ENCODE measurements at regions not wholly inside any gene's neighbourhood (a gene's known extent, or its start where the extent isn't known, plus 50 kb on each side); places are given as distances from the start of the nearest gene placed in this dataset.

DNA sequence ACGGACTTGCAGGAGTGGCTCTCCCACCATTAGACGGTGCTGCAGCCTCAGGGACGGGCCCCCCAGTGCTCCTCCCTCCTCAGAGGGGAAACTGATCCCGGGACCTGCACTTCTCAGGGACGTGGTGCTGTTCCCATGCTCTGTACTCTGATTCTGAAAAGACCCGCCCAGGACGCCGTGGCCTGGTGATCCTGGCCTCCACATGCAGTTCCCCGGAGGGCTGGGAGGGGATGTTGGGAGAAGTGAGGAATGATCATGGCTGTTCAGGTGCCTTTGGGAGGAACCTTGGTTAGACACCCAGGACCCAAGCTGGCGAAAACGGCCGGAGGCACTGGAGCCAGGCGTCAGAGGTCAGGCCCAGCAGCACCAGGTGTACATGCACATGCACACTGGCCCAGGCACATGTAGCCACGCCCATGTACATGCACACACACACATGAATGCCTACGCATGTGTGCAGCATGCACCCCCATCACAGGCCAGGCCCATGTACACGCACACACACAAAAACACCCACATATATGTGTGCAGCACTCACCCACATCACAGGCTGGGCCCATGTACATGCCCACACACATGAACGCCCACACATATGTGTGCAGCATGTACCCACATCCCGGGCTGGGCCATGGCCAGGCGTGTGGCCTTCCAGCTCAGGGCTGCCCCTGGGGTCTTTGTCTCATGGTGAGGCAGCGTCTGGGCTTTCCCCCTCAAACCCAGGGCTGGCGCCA is 52.6 kb upstream of the DACT2 start:
- H3K4me3 ChIP-seq (IDR thresholded peaks at IDR 0.05; ENCODE audit: insufficient read depth, low read depth, low read length): no peak overlapping the region
- TF ChIP-seq, protein P1, sequence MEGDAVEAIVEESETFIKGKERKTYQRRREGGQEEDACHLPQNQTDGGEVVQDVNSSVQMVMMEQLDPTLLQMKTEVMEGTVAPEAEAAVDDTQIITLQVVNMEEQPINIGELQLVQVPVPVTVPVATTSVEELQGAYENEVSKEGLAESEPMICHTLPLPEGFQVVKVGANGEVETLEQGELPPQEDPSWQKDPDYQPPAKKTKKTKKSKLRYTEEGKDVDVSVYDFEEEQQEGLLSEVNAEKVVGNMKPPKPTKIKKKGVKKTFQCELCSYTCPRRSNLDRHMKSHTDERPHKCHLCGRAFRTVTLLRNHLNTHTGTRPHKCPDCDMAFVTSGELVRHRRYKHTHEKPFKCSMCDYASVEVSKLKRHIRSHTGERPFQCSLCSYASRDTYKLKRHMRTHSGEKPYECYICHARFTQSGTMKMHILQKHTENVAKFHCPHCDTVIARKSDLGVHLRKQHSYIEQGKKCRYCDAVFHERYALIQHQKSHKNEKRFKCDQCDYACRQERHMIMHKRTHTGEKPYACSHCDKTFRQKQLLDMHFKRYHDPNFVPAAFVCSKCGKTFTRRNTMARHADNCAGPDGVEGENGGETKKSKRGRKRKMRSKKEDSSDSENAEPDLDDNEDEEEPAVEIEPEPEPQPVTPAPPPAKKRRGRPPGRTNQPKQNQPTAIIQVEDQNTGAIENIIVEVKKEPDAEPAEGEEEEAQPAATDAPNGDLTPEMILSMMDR (conservative IDR thresholded peaks at IDR 0.05; ENCODE audit: low read depth, low read length): no peak

DNA sequence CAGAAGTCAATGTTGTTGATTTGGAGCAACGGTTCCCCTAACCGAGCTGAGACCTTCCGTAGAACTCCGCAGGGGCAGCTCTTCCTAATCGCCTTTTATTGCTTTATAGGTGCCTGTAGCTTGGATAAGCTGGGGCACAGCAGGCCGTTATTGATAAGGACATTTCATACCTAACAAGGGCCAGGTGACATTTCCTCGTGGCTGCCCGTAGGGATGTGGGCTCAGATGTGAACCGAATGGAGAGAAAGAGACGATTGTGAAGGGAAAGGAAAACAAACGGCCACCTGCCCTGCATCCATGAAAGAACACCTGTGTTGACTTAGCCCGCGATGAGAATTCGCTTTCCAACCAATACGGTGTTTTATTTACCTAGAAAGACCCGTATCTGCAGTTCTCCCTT is 53.3 kb upstream of the DACT2 start:
- TF ChIP-seq, protein P1 (conservative IDR thresholded peaks at IDR 0.05; ENCODE audit: low read depth, low read length): no peak
- Histone ChIP-seq H3K4me1 (ENCODE audit: low read depth, poor library complexity, severe bottlenecking) (no peaks in the 10 kb centered on the region), H3K79me2 (ENCODE audit: insufficient read depth, low read depth) (no peaks in the 10 kb centered on the region), H3K4me2 (no peak overlapping the region), H3K4me3 (IDR thresholded peaks at IDR 0.05; ENCODE audit: insufficient read depth, low read depth, low read length) (no peak overlapping the region), H3K27ac (no peak overlapping the region), H3K9ac (no peak overlapping the region), H3K36me3 (ENCODE audit: insufficient read depth) (no peaks in the 10 kb centered on the region), H3K27me3 (ENCODE audit: insufficient read depth, low read depth) (no peaks in the 10 kb centered on the region), H4K20me1 (ENCODE audit: insufficient read depth) (no peaks in the 10 kb centered on the region), H2AFZ (ENCODE audit: low read depth) (no peak overlapping the region)

More for the DNA sequence above, 52.6 kb upstream of the DACT2 start:
- no peak overlapping the region for H3K4me2 ChIP-seq
- H3K27ac ChIP-seq: no peak overlapping the region
- no peaks in the 10 kb centered on the region for H3K79me2 ChIP-seq (ENCODE audit: insufficient read depth, low read depth)
- H3K27me3 ChIP-seq (ENCODE audit: insufficient read depth, low read depth): no peaks in the 10 kb centered on the region
- H3K9ac ChIP-seq: no peak overlapping the region
- no peaks in the 10 kb centered on the region for H3K4me1 ChIP-seq (ENCODE audit: low read depth, poor library complexity, severe bottlenecking)
- no peak overlapping the region for H2AFZ ChIP-seq (ENCODE audit: low read depth)
- no peaks in the 10 kb centered on the region for H4K20me1 ChIP-seq (ENCODE audit: insufficient read depth)
- no peaks in the 10 kb centered on the region for H3K36me3 ChIP-seq (ENCODE audit: insufficient read depth)

DNA sequence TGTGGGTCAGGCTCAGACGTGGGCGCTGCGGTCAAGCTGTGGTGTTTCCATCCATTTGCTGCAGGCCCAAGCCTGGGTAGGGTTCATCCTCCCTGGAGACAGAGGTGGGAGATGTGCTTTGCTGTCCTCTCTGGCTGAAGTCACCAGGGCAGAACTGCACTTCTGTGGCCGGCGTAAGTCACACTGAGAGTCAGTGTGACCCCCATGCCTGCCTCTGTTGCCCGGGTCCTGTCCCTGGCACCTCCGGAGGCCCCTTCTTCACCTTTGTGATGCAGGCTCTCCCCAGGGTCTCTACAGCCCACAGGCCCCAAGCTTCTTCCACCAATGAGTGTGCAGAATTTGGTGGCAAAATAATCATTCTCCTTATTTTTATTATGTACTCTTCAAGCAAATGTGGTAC is 53.8 kb upstream of the DACT2 start:
- Histone ChIP-seq H3K4me2 (no peak overlapping the region), H3K27me3 (ENCODE audit: insufficient read depth, low read depth) (no peaks in the 10 kb centered on the region), H3K9ac (no peak overlapping the region), H3K79me2 (ENCODE audit: insufficient read depth, low read depth) (no peaks in the 10 kb centered on the region), H3K36me3 (ENCODE audit: insufficient read depth) (no peaks in the 10 kb centered on the region), H4K20me1 (ENCODE audit: insufficient read depth) (no peaks in the 10 kb centered on the region), H2AFZ (ENCODE audit: low read depth) (no peak overlapping the region), H3K27ac (no peak overlapping the region), H3K4me3 (IDR thresholded peaks at IDR 0.05; ENCODE audit: insufficient read depth, low read depth, low read length) (no peak overlapping the region), H3K4me1 (ENCODE audit: low read depth, poor library complexity, severe bottlenecking) (no peaks in the 10 kb centered on the region)
- TF ChIP-seq, protein P1 (conservative IDR thresholded peaks at IDR 0.05; ENCODE audit: low read depth, low read length): no peak

DNA sequence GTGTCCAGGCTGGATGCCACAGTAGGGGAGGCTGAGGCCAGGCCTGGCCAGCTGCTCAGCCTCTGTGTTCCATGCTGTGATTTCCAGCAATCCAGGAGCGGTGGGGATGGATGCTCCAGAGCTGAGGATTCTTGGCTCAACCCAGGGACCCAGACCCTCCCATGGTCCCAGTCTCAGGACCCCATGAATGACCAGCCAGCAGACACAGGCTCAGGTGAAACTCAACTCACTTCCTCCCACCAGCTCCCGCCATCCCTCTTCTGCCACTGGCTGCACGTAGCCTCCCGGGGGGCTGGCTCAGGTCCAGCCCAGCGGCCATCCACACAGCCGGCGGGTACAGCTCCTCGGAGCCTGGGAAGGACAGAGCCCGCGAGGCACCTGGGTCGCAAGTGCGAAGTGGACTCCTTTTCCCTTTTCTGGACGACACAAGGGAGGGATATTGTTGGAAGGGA is 54.5 kb upstream of the DACT2 start:
- Histone ChIP-seq H4K20me1 (ENCODE audit: insufficient read depth) (no peaks in the 10 kb centered on the region), H3K27me3 (ENCODE audit: insufficient read depth, low read depth) (no peaks in the 10 kb centered on the region), H2AFZ (ENCODE audit: low read depth) (no peak overlapping the region), H3K36me3 (ENCODE audit: insufficient read depth) (no peaks in the 10 kb centered on the region), H3K9ac (no peak overlapping the region), H3K79me2 (ENCODE audit: insufficient read depth, low read depth) (no peaks in the 10 kb centered on the region), H3K27ac (no peak overlapping the region), H3K4me1 (ENCODE audit: low read depth, poor library complexity, severe bottlenecking) (no peaks in the 10 kb centered on the region), H3K4me3 (IDR thresholded peaks at IDR 0.05; ENCODE audit: insufficient read depth, low read depth, low read length) (no peak overlapping the region), H3K4me2 (no peak overlapping the region)
- TF ChIP-seq, protein P1 (conservative IDR thresholded peaks at IDR 0.05; ENCODE audit: low read depth, low read length): no peak
